HG02840 (cell line): ENCODE measurements at regions not wholly inside any gene's neighbourhood (a gene's known extent, or its start where the extent isn't known, plus 50 kb on each side); places are given as distances from the start of the nearest gene placed in this dataset.
"Not testable (repeated sequence)": the region's sequence is repeated elsewhere in the genome, so short reads cannot be mapped to it uniquely, and the experiment has no call there.

ENCODE experiments used
- ATAC-seq: cut with Tn5 transposase; IDR thresholded peaks from one replicate; pipeline ENCODE4 v1.9.1; 2021; ENCODE audit warnings: mild to moderate bottlenecking, moderate library complexity, moderate number of reproducible peaks; ENCODE audit not compliant: unreplicated experiment, low FRiP score

DNA sequence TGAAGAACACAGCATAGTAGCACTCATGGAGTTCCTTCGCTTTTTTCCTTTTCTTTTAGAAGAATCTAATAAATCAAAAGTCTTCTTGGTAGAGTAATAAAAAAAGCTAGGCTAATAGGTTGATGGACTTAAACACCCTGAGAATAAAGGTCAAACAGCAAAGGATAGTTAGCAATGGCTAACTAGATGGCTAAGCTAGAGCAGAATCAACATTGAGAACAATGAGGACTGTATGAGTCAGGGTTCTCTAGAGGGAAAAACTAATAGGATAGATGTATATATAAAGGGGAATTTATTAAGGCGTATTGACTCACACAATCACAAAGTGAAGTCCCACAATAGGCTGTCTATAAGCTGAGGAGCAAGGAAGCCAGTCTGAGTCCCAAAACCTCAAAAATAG lies 550.9 kb downstream of the GLUD2 start:
- no peak for ATAC-seq

DNA sequence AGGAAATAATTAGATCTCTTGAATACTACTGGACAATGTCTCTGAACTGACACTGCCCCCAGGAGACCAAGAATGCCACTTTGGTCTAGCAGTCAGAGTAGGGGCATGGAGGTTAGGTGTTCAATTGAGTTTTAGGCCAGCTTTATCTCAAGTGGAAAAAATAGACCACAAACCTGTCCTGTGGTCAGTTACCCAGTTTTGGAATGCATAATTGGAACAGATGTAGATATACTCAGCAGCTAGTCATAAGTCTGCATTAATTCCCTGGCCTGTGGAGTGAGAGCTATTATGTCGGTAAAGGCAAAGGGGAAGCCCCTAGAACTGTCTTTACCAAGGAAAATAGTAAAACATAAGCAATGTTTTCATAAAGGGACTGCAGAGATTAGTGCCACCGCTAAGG lies 587.7 kb downstream of the GLUD2 start:
- no peak for ATAC-seq

DNA sequence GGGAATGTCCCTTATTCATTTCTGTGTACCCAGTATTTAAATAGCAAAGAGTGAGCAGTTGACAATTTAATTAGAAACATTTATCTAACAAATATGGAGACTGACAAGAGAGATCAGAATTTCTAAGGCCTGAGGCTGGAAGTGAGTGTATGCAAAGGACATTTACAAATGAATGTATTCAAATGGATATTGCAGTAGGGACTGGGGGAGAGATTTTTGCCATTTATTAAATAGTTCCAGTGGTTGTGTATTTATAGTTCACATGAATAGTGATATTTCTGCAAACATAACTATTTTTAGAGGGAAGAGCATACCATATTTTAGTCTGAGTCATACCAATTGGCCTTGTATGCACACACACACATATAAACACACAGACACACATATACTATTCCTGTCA lies 592.4 kb downstream of the GLUD2 start:
- ATAC-seq: no peak

DNA sequence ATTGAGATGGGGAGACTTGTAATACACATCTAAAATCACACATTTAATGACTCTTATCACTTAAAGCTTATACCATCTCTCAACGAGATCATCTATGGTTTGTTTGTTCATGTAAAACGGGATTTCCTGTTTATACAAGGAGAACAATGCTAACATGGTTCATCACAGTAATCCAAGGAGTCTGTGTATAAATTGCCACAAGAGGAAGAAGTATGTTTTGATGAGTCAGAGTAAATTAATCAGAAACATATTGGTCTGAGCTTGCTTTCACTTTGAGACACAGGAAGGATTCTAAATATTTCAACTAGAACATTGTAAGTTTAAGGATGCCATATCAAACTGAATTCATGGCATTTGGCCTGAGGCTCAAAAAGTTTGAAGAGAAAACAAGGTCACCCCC lies 594.1 kb downstream of the GLUD2 start:
- ATAC-seq: no peak

DNA sequence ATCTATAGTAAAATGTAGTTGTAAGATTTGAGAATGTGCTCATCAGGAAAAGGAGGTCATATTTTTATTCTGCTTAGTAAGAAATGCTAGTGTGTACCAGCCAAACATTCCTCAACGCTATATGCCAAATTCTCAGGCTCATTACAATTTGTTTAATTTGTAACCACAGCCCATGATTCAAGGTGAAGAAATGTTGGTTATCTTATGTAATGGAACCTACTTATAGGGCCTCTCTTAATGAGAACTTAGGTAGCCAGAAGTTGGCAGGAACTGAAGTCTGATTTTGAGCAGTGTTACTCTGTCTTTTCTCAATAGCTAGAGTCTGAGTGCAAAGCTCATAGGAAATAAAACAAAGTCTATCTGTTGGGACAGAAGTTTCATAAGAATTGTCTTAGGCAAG lies 595.0 kb downstream of the GLUD2 start:
- no peak for ATAC-seq

DNA sequence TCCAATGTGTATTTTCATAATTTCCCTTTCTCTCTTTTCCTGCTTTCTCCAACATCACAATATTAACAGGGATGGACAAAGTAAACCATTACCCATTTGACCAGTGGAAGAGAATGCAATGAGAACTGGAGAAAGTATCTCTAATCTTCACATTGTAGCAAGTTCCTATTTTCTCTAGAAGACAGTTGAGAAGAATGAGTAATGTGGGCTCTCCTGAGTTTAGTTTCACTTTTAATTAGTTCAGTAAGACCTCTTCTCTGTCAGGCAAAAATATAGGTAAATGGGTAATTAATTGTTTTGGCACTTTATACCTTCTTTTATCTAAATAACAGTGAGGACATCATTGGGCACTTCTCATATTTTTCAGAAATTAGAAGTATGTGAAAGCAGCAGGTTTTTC lies 602.0 kb downstream of the GLUD2 start:
- ATAC-seq: no peak

DNA sequence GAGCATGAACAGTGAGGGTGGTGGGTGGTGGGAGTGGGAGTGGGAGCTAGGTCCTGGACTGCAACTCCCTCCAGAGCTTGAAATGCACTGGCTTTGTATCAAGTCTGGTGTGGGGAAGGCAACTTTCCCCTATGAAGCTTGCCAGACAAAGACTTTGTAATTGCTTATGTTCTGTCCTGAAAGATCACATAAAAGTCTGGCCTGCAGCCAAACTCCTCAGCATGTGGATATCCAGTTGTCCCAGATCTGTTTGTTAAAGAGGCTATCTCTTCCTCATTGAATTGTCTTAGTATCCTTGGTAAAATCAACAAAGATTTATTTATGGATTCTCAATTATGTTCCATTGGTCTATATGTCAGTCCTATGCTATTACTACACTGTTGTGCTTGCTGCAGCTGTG lies 607.9 kb downstream of the GLUD2 start:
- no peak for ATAC-seq

DNA sequence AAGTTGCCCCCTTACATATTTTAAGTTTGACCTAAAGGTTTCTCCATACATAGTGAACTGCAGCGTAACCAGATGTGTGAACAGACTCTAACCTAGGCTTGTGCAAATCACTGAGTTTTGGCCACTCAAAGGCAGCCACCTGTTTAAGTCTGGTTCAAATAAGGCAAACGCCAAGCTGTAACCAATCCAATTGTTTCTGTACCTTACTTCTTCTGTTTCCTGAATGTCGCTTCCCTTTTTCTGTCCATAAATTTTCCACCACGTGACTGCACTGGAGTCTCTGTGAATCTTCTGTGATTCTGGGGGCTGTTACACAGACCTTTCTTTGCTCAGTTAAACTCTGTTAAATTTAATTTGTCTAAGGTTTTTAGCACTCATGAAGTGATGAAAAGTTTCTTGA lies 618.8 kb downstream of the GLUD2 start:
- no peak for ATAC-seq

DNA sequence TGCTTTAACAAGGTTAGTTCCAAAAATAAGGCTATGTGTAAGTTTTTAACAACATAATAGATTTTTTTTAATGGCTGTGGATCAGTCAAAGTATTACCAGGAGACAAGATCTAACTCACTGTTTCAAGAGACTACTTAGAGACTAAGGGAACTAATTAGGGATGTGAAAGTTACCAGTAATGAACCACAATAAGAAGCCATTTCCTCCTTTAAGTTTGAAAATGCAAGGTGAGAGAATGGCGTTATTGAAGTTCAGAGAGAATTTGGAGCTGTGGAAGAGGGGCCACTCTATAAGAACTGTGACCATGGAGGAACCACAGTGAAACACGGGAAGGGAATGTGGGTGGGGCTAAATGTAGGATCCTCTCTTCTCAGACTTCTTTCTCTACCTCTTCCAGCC lies 624.2 kb downstream of the GLUD2 start:
- ATAC-seq: no peak

DNA sequence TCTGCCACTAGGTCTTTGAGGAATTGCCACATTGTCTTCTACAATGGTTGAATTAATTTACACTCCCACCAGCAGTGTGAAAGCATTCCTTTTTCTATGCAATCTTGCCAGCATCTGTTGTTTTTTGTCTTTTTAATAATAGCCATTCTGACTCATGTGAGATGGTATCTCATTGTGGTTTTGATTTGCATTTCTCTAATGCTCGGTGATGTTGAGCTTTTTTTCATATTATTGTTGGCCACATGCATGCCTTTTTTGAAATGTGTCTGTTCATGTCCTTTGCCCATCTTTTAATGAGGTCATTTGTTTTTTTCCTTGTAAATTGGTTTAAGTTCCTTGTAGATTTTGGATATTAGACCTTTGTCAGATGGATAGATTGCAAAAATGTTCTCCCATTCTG lies 661.8 kb downstream of the GLUD2 start:
- ATAC-seq: not testable (repeated sequence)

DNA sequence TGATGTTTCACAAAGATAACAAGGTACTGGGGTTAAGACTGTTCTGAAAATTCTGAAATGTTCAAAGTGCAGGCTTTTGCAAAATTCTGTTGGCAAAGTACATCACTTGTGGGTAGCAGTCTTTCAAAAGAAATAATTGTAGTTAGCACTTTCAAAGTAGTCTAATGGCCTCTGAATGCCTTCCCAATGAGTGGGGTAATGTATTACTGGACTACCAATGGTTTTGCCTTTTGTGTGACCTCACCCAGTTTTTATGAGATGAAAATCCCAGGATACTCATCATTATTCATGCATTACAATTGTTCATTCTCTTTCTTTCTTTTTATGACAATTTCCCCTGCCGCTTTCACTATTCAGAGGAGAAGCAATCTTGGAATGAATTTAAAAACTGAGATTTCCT lies 686.1 kb downstream of the GLUD2 start:
- no peak for ATAC-seq

DNA sequence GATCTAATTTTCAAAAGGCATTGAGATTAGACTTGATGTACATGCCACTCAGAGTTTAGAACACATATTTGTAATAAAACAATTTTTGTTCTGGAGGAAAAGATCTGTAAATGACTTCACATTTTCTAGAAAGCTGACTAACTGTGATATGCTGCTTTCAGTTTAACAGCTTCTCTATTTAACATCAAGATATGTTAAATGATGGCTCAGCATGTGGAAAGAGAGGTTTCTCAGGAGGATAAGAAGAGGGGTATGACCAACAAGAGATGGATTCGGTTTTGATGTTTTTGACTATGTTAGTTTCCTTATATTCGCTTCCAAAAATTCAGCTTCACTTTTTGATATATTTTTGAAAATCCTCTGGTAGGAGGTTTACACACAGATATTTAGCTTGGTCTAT lies 698.7 kb downstream of the GLUD2 start:
- no peak for ATAC-seq

DNA sequence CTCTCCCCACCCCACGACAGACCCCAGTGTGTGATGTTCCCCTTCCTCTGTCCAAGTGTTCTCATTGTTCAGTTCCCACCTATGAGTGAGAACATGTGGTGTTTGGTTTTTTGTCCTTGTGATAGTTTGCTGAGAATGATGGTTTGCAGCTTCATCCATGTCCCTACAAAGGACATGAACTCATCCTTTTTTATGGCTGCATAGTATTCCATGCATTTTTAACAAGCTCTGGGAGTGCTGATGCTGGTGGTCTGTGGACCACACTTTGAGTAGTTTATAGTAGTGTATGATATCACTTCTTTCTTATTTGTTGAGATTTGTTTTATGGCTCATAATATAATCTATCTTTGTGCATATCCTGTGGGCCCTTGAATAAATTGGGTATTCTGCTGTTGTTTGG lies 706.2 kb downstream of the GLUD2 start:
- not testable (repeated sequence) for ATAC-seq

DNA sequence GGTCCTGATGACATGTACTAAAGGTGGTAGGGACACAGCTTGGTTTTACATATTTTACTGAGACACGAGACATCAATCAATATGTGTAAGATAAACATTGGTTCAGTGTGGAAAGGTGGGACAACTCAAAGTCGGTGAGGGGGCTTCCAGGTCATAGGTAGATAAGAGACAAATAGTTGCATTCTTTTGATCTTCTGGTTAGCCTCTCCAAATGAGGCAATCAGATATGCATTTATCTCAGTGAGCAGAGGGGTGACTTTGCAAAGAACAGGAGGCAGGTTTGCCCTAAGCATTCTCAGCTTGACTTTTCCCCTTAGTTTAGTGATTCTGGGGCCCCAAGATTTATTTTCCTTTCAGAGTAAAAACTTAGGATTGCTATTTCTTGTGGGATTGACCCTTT lies 706.9 kb downstream of the GLUD2 start:
- ATAC-seq: no peak

DNA sequence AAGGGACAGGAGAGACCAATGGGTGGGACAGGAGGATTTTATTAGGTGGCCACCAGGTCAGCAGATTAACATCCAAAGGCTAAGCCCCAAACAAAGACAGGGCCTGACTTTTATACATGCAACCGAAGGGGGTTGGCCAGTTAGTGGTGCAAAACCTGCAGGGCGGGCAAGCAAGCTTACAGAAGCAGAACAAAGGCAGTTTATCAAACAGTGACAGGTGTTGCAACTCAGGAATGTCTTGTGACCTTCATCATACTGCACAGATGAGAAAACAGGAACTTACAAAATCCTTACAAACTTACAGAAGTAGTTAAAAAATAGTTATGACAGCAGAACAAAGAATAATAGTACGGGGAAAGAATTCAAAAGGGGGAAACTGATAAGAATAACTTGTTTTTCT lies 708.1 kb downstream of the GLUD2 start:
- no peak for ATAC-seq

DNA sequence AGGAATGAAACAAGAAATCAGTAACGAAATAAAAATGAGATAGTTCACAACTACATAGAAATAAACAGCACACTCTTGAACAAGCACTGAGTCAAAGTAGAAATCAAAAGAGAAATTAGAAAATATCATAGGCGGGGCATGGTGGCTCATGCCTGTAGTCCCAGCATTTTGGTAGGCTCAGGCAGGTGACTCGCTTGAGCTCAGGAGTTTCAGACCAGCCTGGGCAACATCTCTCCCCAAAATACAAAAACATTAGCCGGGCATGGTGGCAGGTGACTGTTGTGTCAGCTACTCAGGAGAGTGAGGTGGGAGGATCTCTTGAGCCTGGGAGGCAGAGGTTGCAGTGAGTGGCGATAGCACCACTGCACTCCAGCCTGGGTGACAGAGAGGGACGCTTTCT lies 714.4 kb downstream of the GLUD2 start:
- ATAC-seq: no peak

DNA sequence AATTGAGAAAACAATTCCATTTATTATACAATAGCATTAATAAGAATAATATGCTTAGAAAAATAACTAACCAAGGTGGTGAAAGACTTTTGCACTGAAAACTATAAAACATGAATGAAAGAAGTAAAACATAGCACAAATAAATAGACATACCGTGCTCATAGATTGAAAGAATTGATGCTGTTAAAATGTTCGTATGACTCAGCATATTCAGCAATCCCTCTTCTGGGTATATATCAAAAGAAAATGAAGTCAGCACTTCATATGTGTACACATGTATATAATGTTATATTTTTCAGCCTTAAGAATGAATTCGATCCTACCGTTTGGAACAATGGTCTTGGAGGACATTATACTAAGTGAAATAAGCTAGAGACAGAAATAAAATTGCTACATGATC lies 716.3 kb downstream of the GLUD2 start:
- no peak for ATAC-seq

DNA sequence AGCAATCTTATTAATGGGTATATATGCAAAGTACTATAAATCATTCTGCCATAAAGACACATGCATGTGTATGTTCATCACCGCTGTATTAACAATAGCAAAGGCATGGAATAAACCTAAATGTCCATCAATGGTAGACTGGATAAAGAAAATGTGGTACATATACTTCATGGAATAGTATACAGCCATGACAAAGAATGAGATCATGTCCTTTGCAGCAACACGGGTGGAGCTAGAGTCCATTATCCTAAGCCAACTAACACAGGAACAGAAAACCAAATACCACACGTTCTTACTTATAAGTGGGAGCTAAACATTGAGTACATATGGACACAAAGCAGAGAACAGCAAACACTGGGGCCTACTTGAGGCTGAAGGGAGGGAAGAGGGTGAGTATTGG lies 720.8 kb downstream of the GLUD2 start:
- ATAC-seq: not testable (repeated sequence)

DNA sequence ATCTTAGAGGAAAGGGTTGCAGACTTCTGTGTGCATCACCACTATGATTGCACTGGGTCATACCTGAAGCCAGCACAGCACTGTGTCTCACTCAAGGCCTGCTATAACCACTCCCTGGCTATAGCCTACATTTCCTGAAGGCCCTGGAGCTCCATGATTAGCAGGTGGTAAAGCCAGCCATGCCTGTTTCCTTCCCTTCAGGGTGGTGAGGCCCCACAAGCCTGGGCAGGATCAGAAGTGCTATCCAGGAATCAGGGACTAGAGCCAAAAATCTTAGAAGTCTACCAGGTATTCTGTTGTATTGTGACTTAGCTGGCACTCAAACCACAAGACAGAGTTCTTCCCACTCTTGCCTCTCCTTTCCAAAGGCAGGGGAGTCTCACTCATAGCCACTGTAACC lies 734.6 kb downstream of the GLUD2 start:
- no peak for ATAC-seq

DNA sequence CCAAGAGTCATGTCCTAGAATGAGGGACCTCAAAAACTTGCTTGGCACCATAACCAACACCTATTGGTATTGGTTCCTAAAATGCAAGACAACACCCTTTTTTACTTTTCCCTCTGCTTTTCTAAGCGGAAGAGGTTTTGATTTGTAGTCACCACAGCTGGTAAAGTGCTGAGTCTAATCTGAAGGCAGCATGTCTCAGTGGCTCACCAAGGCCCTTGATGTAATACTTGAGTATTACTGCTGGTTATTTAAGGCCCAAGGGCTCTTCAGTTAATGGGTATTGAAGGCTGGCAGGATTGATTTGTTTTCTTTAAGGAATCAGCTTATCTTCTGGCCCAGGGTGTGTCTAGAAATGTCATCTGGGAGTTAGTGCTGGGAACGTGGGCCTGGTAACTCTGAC lies 735.1 kb downstream of the GLUD2 start:
- no peak for ATAC-seq

DNA sequence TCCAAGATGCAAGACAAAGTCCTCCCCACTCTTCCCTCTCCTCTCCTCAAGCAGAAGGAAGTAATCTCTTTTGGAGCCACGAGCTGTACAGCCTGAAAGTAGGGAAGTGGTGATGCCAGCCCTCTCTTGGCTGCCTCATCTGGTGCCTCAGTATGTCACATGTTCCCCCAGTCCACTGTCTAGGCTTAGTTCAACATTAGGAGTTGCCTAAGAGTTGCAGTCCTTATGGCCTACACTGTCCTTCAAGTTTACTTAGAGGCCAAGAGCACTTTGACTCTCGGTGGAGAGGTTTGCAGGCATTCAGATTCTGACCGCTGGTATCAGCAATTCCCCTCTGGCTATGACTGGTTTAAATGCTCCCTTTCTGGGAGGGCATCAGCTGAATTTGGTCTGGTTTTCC lies 735.6 kb downstream of the GLUD2 start:
- no peak for ATAC-seq

DNA sequence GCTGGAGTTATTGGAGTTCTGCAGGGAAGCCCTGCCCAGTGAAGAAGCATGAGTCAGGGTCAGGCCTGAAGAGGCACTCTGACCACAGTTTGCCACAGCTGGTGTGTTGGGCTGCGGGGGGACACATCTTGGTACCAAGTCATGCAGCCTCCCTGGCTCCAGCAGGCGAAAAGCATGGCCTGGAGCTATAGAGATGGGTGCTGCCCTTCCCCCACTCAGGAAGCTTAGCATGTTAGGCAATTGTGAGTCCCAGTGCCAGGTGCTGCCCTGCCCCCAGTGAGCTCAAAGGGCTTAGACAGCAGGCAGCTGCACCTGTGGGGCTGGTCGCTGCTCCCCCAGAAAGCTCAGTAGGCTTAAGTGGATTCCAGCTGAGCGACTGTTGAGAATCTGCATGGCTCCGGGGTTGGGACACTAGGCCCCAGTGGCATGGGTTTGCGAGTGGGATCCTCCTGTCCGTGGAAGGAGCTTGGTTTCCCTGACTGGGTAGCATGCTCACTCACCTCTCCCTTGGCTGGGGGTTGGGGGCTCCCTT lies 755.5 kb downstream of the GLUD2 start:
- ATAC-seq: no peak

DNA sequence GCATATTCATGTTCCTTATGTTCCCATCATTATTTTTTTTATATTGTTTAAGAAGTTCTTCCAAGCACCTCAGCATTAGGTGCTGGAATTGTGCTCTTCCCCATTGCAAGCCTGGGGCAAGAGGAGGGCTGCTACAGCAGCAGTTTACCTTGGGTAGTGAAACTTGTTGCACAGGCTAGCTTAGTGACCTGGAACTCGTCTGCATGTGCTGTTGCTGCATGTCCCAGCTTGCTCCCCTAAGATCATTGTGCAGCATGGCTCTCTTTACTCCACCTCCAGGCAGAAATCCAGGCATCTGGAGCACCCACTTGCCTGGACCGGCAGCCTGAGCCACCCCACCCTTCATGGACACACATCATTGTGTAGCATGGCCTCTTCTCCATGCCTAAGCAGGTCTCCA lies 776.0 kb downstream of the GLUD2 start:
- ATAC-seq: no peak
